ENCODE measurements at regions not wholly inside any gene's neighbourhood (a gene's known extent, or its start where the extent isn't known, plus 50 kb on each side); places are given as distances from the start of the nearest gene placed in this dataset.
"Not testable (repeated sequence)": the region's sequence is repeated elsewhere in the genome, so short reads cannot be mapped to it uniquely, and the experiment has no call there.

- DNase-seq (ENCODE audit: low spot score) = no peak
Measured at GRCh38 chr14:71555654-71556559, 376.3 kb upstream of the RGS6 start.

GRCh38 chr14:71556730-71557129, 375.5 kb upstream of the RGS6 start:
- DNase-seq (ENCODE audit: low spot score) = no peak

GRCh38 chr14:71557351-71557750, 374.9 kb upstream of the RGS6 start:
- DNase-seq (ENCODE audit: low spot score) = no peak

- DNase-seq (ENCODE audit: low spot score) = not testable (repeated sequence)
Measured at GRCh38 chr14:71558943-71559342, 373.3 kb upstream of the RGS6 start.

GRCh38 chr14:71560751-71561150, 371.5 kb upstream of the RGS6 start:
- no peak for DNase-seq (ENCODE audit: low spot score)

- DNase-seq (ENCODE audit: low spot score) = no peak
Measured at GRCh38 chr14:71563492-71564153, 368.6 kb upstream of the RGS6 start.

GRCh38 chr14:71566276-71566675, 366.0 kb upstream of the RGS6 start:
- DNase-seq (ENCODE audit: low spot score) = no peak

- not testable (repeated sequence) for DNase-seq (ENCODE audit: low spot score)
Measured at GRCh38 chr14:71567499-71568133, 364.6 kb upstream of the RGS6 start.

- no peak for DNase-seq (ENCODE audit: low spot score)
Measured at GRCh38 chr14:71574976-71575375, 357.3 kb upstream of the RGS6 start.

GRCh38 chr14:71576472-71576871, 355.8 kb upstream of the RGS6 start:
- no peak for DNase-seq (ENCODE audit: low spot score)

GRCh38 chr14:71579331-71579730, 352.9 kb upstream of the RGS6 start:
- DNase-seq (ENCODE audit: low spot score) = no peak

GRCh38 chr14:71582705-71583104, 349.5 kb upstream of the RGS6 start:
- DNase-seq (ENCODE audit: low spot score) = no peak

- DNase-seq (ENCODE audit: low spot score) = no peak
Measured at GRCh38 chr14:71583194-71583593, 349.0 kb upstream of the RGS6 start.

GRCh38 chr14:71583705-71584104, 348.5 kb upstream of the RGS6 start:
- DNase-seq (ENCODE audit: low spot score) = no peak

- no peak for DNase-seq (ENCODE audit: low spot score)
Measured at GRCh38 chr14:71585361-71585760, 346.9 kb upstream of the RGS6 start.

GRCh38 chr14:71586131-71586897, 345.9 kb upstream of the RGS6 start:
- no peak for DNase-seq (ENCODE audit: low spot score)

- DNase-seq (ENCODE audit: low spot score) = no peak
Measured at GRCh38 chr14:71588028-71588427, 344.2 kb upstream of the RGS6 start.

GRCh38 chr14:71588576-71589215, 343.5 kb upstream of the RGS6 start:
- DNase-seq (ENCODE audit: low spot score) = no peak

- DNase-seq (ENCODE audit: low spot score) = no peak
Measured at GRCh38 chr14:71589609-71590008, 342.6 kb upstream of the RGS6 start.

GRCh38 chr14:71590131-71590530, 342.1 kb upstream of the RGS6 start:
- no peak for DNase-seq (ENCODE audit: low spot score)

GRCh38 chr14:71591231-71591630, 341.0 kb upstream of the RGS6 start:
- no peak for DNase-seq (ENCODE audit: low spot score)
